ENCODE measurements at regions not wholly inside any gene's neighbourhood (a gene's known extent, or its start where the extent isn't known, plus 50 kb on each side); places are given as distances from the start of the nearest gene placed in this dataset.

GRCh38 chr4:111031001-111031579 lies 408.2 kb upstream of the PITX2 start:
- POLR2A ChIA-PET, result no interaction called here
- BruUV-seq (replicated peaks), result no TSS peak
- H3K36me3 ChIP-seq (ENCODE audit: control insufficient read depth, insufficient read depth, low read length), result no peaks in the 10 kb centered on the region
- DNase-seq (ENCODE audit: low read depth, low spot score), result no peak
- H3K4me1 ChIP-seq (ENCODE audit: control insufficient read depth, insufficient read depth, low read length), result no peaks in the 10 kb centered on the region
- CTCF ChIA-PET, result no interaction called here
- no peak overlapping the region for H3K27ac ChIP-seq (ENCODE audit: low read length)
- no peak for ATAC-seq
- in situ Hi-C loops (cut with HindIII; ENCODE audit: low pct_unique_long_range_greater_than_20kb, low sequenced_read_pairs) (no loop called here), intact Hi-C loops (cut with micrococcal nuclease; ENCODE audit: unreplicated experiment) (no loop called here)
- H3K9me3 ChIP-seq (ENCODE audit: control insufficient read depth, insufficient read depth, low read depth, low read length), result no peaks in the 10 kb centered on the region
- no peaks in the 10 kb centered on the region for H3K27me3 ChIP-seq (ENCODE audit: control insufficient read depth, insufficient read depth, low read length)
- TF ChIP-seq, protein P1, sequence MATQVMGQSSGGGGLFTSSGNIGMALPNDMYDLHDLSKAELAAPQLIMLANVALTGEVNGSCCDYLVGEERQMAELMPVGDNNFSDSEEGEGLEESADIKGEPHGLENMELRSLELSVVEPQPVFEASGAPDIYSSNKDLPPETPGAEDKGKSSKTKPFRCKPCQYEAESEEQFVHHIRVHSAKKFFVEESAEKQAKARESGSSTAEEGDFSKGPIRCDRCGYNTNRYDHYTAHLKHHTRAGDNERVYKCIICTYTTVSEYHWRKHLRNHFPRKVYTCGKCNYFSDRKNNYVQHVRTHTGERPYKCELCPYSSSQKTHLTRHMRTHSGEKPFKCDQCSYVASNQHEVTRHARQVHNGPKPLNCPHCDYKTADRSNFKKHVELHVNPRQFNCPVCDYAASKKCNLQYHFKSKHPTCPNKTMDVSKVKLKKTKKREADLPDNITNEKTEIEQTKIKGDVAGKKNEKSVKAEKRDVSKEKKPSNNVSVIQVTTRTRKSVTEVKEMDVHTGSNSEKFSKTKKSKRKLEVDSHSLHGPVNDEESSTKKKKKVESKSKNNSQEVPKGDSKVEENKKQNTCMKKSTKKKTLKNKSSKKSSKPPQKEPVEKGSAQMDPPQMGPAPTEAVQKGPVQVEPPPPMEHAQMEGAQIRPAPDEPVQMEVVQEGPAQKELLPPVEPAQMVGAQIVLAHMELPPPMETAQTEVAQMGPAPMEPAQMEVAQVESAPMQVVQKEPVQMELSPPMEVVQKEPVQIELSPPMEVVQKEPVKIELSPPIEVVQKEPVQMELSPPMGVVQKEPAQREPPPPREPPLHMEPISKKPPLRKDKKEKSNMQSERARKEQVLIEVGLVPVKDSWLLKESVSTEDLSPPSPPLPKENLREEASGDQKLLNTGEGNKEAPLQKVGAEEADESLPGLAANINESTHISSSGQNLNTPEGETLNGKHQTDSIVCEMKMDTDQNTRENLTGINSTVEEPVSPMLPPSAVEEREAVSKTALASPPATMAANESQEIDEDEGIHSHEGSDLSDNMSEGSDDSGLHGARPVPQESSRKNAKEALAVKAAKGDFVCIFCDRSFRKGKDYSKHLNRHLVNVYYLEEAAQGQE (IDR thresholded peaks at IDR 0.05; ENCODE audit: insufficient read depth in 1 of 2, low read depth in 2 of 2, low read length in 1 of 2), result no peak
- TF ChIP-seq TCF7L2 (IDR thresholded peaks at IDR 0.05; ENCODE audit: low read depth, low read length) (no peak), SIN3A (IDR thresholded peaks at IDR 0.05; ENCODE audit: borderline replicate concordance, insufficient read depth, low read depth, low read length) (no peak), POLR2AphosphoS5 (IDR thresholded peaks at IDR 0.05; ENCODE audit: low read depth, low read length) (no peak)
- TF ChIP-seq, protein P2, sequence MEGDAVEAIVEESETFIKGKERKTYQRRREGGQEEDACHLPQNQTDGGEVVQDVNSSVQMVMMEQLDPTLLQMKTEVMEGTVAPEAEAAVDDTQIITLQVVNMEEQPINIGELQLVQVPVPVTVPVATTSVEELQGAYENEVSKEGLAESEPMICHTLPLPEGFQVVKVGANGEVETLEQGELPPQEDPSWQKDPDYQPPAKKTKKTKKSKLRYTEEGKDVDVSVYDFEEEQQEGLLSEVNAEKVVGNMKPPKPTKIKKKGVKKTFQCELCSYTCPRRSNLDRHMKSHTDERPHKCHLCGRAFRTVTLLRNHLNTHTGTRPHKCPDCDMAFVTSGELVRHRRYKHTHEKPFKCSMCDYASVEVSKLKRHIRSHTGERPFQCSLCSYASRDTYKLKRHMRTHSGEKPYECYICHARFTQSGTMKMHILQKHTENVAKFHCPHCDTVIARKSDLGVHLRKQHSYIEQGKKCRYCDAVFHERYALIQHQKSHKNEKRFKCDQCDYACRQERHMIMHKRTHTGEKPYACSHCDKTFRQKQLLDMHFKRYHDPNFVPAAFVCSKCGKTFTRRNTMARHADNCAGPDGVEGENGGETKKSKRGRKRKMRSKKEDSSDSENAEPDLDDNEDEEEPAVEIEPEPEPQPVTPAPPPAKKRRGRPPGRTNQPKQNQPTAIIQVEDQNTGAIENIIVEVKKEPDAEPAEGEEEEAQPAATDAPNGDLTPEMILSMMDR (IDR thresholded peaks at IDR 0.05), result no peak
- no peak overlapping the region for H3K4me3 ChIP-seq (ENCODE audit: low read depth in 2 of 2, low read length in 2 of 2)

DNA sequence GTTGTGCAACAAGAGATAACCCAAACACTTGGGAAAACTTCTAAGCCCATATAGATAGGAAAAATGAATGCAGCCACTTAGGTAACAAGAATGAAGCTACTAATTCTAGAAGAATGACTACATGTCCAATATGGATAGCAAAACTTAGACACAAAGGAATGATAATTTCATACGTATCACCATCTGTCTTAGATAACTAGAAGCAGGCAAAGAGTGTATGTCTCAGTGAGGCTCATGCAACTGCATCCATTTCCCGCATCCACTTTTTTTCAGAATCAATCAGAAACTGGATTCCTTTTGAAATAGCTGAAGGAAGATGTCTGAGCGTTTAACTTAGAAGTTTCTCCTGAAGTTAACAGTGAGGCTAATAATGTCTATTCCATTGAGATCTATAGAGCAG lies 408.7 kb upstream of the PITX2 start:
- Histone ChIP-seq H3K27ac (ENCODE audit: low read length) (no peak overlapping the region), H3K4me3 (ENCODE audit: low read depth in 2 of 2, low read length in 2 of 2) (no peak overlapping the region), H3K27me3 (ENCODE audit: control insufficient read depth, insufficient read depth, low read length) (no peaks in the 10 kb centered on the region), H3K9me3 (ENCODE audit: control insufficient read depth, insufficient read depth, low read depth, low read length) (no peaks in the 10 kb centered on the region), H3K4me1 (ENCODE audit: control insufficient read depth, insufficient read depth, low read length) (no peaks in the 10 kb centered on the region), H3K36me3 (ENCODE audit: control insufficient read depth, insufficient read depth, low read length) (no peaks in the 10 kb centered on the region)
- ChIA-PET POLR2A (no interaction called here), CTCF (no interaction called here)
- no TSS peak for BruUV-seq (replicated peaks)
- ATAC-seq (no peak), DNase-seq (ENCODE audit: low read depth, low spot score) (no peak)
- in situ Hi-C loops (cut with HindIII; ENCODE audit: low pct_unique_long_range_greater_than_20kb, low sequenced_read_pairs) (no loop called here), intact Hi-C loops (cut with micrococcal nuclease; ENCODE audit: unreplicated experiment) (no loop called here)
- TF ChIP-seq, protein P1 (IDR thresholded peaks at IDR 0.05; ENCODE audit: insufficient read depth in 1 of 2, low read depth in 2 of 2, low read length in 1 of 2), result no peak
- TF ChIP-seq, protein P2 (IDR thresholded peaks at IDR 0.05), result no peak
- TF ChIP-seq POLR2AphosphoS5 (IDR thresholded peaks at IDR 0.05; ENCODE audit: low read depth, low read length) (no peak), SIN3A (IDR thresholded peaks at IDR 0.05; ENCODE audit: borderline replicate concordance, insufficient read depth, low read depth, low read length) (no peak), TCF7L2 (IDR thresholded peaks at IDR 0.05; ENCODE audit: low read depth, low read length) (no peak)
